Adrenal gland (tissue), 9 donors: ENCODE measurements at regions not wholly inside any gene's neighbourhood (a gene's known extent, or its start where the extent isn't known, plus 50 kb on each side); places are given as distances from the start of the nearest gene placed in this dataset.

Experiments used
- DNase-seq, 7 donors: peaks; one replicate each; pipeline ENCODE4 v3.0.0-alpha.2; 2019 to 2020
- H3K27ac ChIP-seq, 5 donors: fragments of 200-600 bp; sonication (generic) in 4 of 5; 1 replicate in 3 of 5; 2 replicates in 2 of 5; pipeline versions ENCODE4 v1.5.1 to v1.8.0; 2016 to 2020; ENCODE audit warnings: mild to moderate bottlenecking in 1 of 5
- H3K27me3 ChIP-seq: fragments of 200-600 bp; 2 replicates; pipeline ENCODE4 v1.8.0; 2021
- H3K36me3 ChIP-seq, 2 donors: fragments of 200-600 bp; replicated peaks in 1 of 2; 1 replicate in 1 of 2; 2 replicates in 1 of 2; pipeline versions ENCODE4 v1.5.1 to v1.8.0; 2018 to 2022
- H3K4me1 ChIP-seq, 2 donors: fragments of 200-600 bp; replicated peaks in 1 of 2; 1 replicate in 1 of 2; 2 replicates in 1 of 2; pipeline versions ENCODE4 v1.5.1 to v1.8.0; 2018 to 2021
- H3K4me3 ChIP-seq, 4 donors: fragments of 200-600 bp; sonication (generic) in 3 of 4; one replicate each; pipeline ENCODE4 v1.5.1; 2016 to 2018
- H3K9me3 ChIP-seq, 3 donors: fragments of 200-600 bp; sonication (generic) in 1 of 3; replicated peaks in 1 of 3; 1 replicate in 2 of 3; 2 replicates in 1 of 3; pipeline versions ENCODE4 v1.5.1 to v1.8.0; 2016 to 2021
- POLR2A ChIP-seq, 2 donors: fragments of 450-650 bp; IDR thresholded peaks; one replicate each; pipeline ENCODE4 v1.6.1; 2017; ENCODE audit warnings: antibody characterized with exemption in 2 of 2, mild to moderate bottlenecking in 2 of 2, moderate library complexity in 1 of 2
- WGBS, 4 donors: extraction: QIAGEN DNeasy Blood & Tissue Kit in 2 of 4; methylation state at CpG; one replicate each; pipeline versions ENCODE4 v1.1.5 to v1.1.7; 2013 to 2017; 5-methylcytosine and 5-hydroxymethylcytosine counted together
- intact Hi-C, 2 donors: fragments of 100-400 bp; cut with DNase I; formaldehyde crosslinking; loops; one replicate each; pipeline versions ENCODE4 v1.14.1 to v1.15.0; 2022 to 2023
- TF ChIP-seq, protein P1 (sequence below), 6 experiments: fragments of 450-650 bp in 4 of 6; fragments of 200-600 bp in 2 of 6; sonication (generic) in 1 of 6; IDR thresholded peaks; 1 replicate in 5 of 6; 2 replicates in 1 of 6; pipeline versions ENCODE4 v1.5.1 to v1.8.0; 2016 to 2021; ENCODE audit warnings: antibody characterized with exemption in 6 of 6, mild to moderate bottlenecking in 2 of 6, moderate library complexity in 1 of 6
- donor health status: healthy with polysubstance abuse.
- donor health status: Bipolar disorder and iron deficiency.
- donor health status: DM: yes; HTN: yes; CAD: no.
- donor health status: DM: no; HTN: no; CAD: no.
- donor health status: DM: no; HTN: no; CAD: no.

DNA sequence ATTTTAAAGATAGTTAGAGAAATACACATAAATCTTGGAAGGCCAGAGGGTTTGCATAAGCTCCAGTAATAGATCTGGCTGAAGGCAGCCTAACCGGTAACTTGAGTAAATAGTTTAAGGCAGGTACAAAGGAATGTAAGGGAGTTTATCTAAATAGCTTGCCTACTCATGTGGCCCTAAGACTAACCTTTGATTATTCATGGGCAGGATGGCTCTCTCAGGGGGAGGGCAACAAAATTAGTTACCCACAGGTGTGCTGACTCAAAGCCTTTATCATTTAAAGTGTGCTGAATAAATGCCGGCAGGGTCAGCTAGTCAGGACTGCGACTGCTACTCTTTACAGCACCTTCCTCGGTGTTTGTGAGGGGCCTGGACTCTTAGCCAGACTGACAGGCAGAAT lies 761.3 kb upstream of the KIF2B start:
- no peaks in the 10 kb centered on the region for H3K36me3 ChIP-seq
- TF ChIP-seq, protein P1, sequence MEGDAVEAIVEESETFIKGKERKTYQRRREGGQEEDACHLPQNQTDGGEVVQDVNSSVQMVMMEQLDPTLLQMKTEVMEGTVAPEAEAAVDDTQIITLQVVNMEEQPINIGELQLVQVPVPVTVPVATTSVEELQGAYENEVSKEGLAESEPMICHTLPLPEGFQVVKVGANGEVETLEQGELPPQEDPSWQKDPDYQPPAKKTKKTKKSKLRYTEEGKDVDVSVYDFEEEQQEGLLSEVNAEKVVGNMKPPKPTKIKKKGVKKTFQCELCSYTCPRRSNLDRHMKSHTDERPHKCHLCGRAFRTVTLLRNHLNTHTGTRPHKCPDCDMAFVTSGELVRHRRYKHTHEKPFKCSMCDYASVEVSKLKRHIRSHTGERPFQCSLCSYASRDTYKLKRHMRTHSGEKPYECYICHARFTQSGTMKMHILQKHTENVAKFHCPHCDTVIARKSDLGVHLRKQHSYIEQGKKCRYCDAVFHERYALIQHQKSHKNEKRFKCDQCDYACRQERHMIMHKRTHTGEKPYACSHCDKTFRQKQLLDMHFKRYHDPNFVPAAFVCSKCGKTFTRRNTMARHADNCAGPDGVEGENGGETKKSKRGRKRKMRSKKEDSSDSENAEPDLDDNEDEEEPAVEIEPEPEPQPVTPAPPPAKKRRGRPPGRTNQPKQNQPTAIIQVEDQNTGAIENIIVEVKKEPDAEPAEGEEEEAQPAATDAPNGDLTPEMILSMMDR (IDR thresholded peaks at IDR 0.05): no peak
- no peak overlapping the region for H3K4me3 ChIP-seq
- 24 to 40% (median 29%) methylated on average over 4 of the region's 4 CpGs for WGBS, 4 donors
- intact Hi-C loops: no loop called here
- no peak overlapping the region for H3K27ac ChIP-seq
- no peaks in the 10 kb centered on the region for H3K27me3 ChIP-seq
- H3K9me3 ChIP-seq: no peaks in the 10 kb centered on the region
- no peaks in the 10 kb centered on the region for H3K4me1 ChIP-seq
- DNase-seq: no peak

DNA sequence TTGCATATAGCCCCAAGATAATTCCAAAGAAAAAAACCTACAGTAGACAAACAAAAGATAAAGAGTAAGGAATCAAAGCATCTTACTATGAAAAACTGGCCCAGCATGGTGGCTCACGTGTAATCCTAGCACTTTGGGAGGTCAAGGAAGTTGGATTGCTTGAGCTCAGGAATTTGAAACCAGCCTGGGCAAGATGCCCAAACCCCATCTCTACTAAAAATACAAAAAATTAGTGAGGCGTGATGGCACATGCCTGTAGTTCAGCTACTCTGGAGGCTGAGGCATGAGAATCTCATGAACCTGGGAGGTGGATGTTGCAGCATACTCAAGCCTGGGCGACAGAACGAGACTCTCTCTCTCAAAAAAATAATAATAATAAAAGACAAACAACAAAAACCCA lies 764.7 kb upstream of the KIF2B start:
- intact Hi-C loops: no loop called here
- H3K4me3 ChIP-seq: no peak overlapping the region
- WGBS, 4 donors: 70 to 80% (median 73%) methylated on average over 4 of the region's 4 CpGs
- TF ChIP-seq POLR2A (IDR thresholded peaks at IDR 0.05): no peak
- TF ChIP-seq, protein P1 (IDR thresholded peaks at IDR 0.05): no peak
- H3K27ac ChIP-seq: no peak overlapping the region
- H3K36me3 ChIP-seq: no peaks in the 10 kb centered on the region
- no peaks in the 10 kb centered on the region for H3K27me3 ChIP-seq
- no peaks in the 10 kb centered on the region for H3K4me1 ChIP-seq
- DNase-seq: no peak
- no peaks in the 10 kb centered on the region for H3K9me3 ChIP-seq

DNA sequence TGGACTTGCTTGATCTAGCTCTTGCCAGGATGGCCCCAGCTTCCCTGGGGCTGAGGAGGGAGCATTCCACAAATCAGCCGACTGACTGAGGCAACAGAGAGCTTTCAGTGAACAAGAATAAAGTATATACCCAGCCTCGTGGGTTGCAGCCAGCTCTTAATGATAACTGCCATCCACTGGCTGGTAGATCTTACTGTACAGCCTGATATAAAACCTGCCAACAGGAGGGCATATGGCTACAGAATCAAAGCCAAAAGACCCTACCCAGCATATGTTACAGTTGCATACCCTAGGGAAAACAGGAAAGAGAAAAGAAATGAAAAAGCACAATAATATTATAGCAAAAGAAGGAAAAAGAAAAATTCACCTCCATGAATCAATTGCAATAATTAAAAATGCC lies 775.9 kb upstream of the KIF2B start:
- Histone ChIP-seq H3K36me3 (no peaks in the 10 kb centered on the region), H3K4me3 (no peak overlapping the region), H3K27ac (no peak overlapping the region), H3K9me3 (no peaks in the 10 kb centered on the region), H3K4me1 (no peaks in the 10 kb centered on the region), H3K27me3 (no peaks in the 10 kb centered on the region)
- DNase-seq: no peak
- TF ChIP-seq POLR2A (IDR thresholded peaks at IDR 0.05): no peak
- TF ChIP-seq, protein P1 (IDR thresholded peaks at IDR 0.05): no peak
- WGBS, 4 donors: 40 to 67% (median 49%) methylated on average over 2 of the region's 2 CpGs
- intact Hi-C loops: no loop called here

DNA sequence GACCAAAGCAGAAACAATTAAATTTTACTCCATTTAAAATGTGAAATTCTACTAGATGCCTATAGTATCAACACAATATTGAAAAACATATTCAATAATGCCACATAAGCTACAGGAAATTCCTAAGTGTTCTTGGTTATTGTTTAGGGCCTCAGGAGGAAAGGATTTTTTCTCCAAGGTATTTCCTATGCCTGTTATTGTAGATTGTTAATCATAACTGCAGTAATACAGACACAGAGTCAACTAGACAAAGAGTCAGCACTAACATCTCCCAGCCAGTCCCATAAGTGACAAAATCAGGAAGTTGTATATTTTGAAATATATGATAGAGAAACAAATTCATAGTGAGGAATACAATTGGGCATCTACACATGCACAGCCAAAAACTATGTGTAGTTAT lies 782.7 kb upstream of the KIF2B start:
- no peaks in the 10 kb centered on the region for H3K27me3 ChIP-seq
- no peaks in the 10 kb centered on the region for H3K4me1 ChIP-seq
- H3K9me3 ChIP-seq: no peaks in the 10 kb centered on the region
- TF ChIP-seq, protein P1 (IDR thresholded peaks at IDR 0.05): no peak
- no peak for TF ChIP-seq POLR2A (IDR thresholded peaks at IDR 0.05)
- no peak overlapping the region for H3K27ac ChIP-seq
- DNase-seq: no peak
- intact Hi-C loops: no loop called here
- no peak overlapping the region for H3K4me3 ChIP-seq
- no peaks in the 10 kb centered on the region for H3K36me3 ChIP-seq
